K562 (cell line): ENCODE measurements at regions not wholly inside any gene's neighbourhood (a gene's known extent, or its start where the extent isn't known, plus 50 kb on each side); places are given as distances from the start of the nearest gene placed in this dataset.

Experiments used
- CEBPB ChIP-seq: fragments of 450-650 bp; IDR thresholded peaks from 2 replicates; pipeline ENCODE4 v1.6.1; 2016; ENCODE audit warnings: missing genetic modification characterization, missing compliant biosample characterization
- FOXM1 ChIP-seq, 2 experiments: fragments of 450-650 bp in 1 of 2; sonication (generic) in 1 of 2; formaldehyde crosslinking in 1 of 2; IDR thresholded peaks; 2 replicates each; pipeline versions ENCODE4 v1.6.1 to v1.9.0; 2017 to 2022; ENCODE audit warnings: low read depth in 2 of 2, mild to moderate bottlenecking in 2 of 2, missing genetic modification reagents in 1 of 2, moderate library complexity in 1 of 2
- GABPA ChIP-seq: fragments of 200-800 bp; sonication (Bioruptor generic); conservative IDR thresholded peaks from 2 replicates; pipeline ENCODE4 v1.6.1; 2016; ENCODE audit warnings: low read depth, missing genetic modification characterization, missing compliant biosample characterization
- KDM4B ChIP-seq, 2 experiments: fragments of 450-650 bp in 1 of 2; sonication (generic) in 1 of 2; IDR thresholded peaks; 2 replicates each; pipeline ENCODE4 v1.6.1; 2016 to 2017; ENCODE audit warnings: borderline replicate concordance in 2 of 2, antibody characterized with exemption in 1 of 2, low read depth in 1 of 2, mild to moderate bottlenecking in 1 of 2
- POLR2A ChIP-seq: fragments of 450-650 bp; conservative IDR thresholded peaks from 2 replicates; pipeline ENCODE4 v1.6.1; 2016
- TEAD1 ChIP-seq, 2 experiments: fragments of 450-650 bp in 1 of 2; sonication (generic) in 1 of 2; formaldehyde crosslinking; IDR thresholded peaks; 2 replicates each; pipeline versions ENCODE4 v1.4.0 to v1.8.0; 2020 to 2022; ENCODE audit warnings: mild to moderate bottlenecking in 2 of 2, missing genetic modification reagents in 1 of 2
- ZFP36 ChIP-seq: fragments of 150-350 bp; IDR thresholded peaks from 2 replicates; pipeline ENCODE4 v1.6.1; 2018; ENCODE audit warnings: low read length, low read depth; ENCODE audit not compliant: partially characterized antibody
- ZNF24 ChIP-seq: fragments of 450-650 bp; IDR thresholded peaks from 2 replicates; pipeline ENCODE4 v1.6.1; 2016
- ZNF311 ChIP-seq: fragments of 250-450 bp; sonication (Bioruptor Pico); IDR thresholded peaks from 2 replicates; pipeline ENCODE4 v1.4.0; 2020; ENCODE audit warnings: mild to moderate bottlenecking, moderate library complexity
- TF ChIP-seq, protein P1 (sequence below): fragments of 250-450 bp; sonication (Bioruptor Pico); IDR thresholded peaks from 2 replicates; pipeline ENCODE4 v1.5.0; 2021
- TF ChIP-seq, protein P2 (sequence below), 3 experiments: IDR thresholded peaks in 2 of 3; conservative IDR thresholded peaks in 1 of 3; 2 replicates each; pipeline ENCODE4 v1.5.1; 2011 to 2012; ENCODE audit warnings: low read length in 3 of 3, mild to moderate bottlenecking in 3 of 3, control low read depth in 2 of 3, improper control_type of control experiment in 1 of 3, inconsistent platforms in 1 of 3, low read depth in 1 of 3, mixed read lengths in 1 of 3, moderate library complexity in 1 of 3; ENCODE audit not compliant: insufficient read depth in 2 of 3
- TF ChIP-seq, protein P3 (sequence below): sonication (generic); formaldehyde crosslinking; IDR thresholded peaks from 2 replicates; pipeline ENCODE4 v1.8.1; 2023; ENCODE audit warnings: mild to moderate bottlenecking, missing genetic modification reagents
- TF ChIP-seq, protein P4 (sequence below), 2 experiments: fragments of 450-650 bp; IDR thresholded peaks; 2 replicates each; pipeline ENCODE4 v1.6.1; 2018; ENCODE audit warnings: mild to moderate bottlenecking in 2 of 2, low read depth in 1 of 2; ENCODE audit not compliant: partially characterized antibody in 2 of 2
- TF ChIP-seq, protein P5 (sequence below), 2 experiments: fragments of 450-650 bp; formaldehyde crosslinking in 1 of 2; IDR thresholded peaks; 2 replicates each; pipeline versions ENCODE4 v1.4.0 to v1.6.1; 2014 to 2020; ENCODE audit warnings: mild to moderate bottlenecking in 2 of 2, borderline replicate concordance in 1 of 2, low read depth in 1 of 2

DNA sequence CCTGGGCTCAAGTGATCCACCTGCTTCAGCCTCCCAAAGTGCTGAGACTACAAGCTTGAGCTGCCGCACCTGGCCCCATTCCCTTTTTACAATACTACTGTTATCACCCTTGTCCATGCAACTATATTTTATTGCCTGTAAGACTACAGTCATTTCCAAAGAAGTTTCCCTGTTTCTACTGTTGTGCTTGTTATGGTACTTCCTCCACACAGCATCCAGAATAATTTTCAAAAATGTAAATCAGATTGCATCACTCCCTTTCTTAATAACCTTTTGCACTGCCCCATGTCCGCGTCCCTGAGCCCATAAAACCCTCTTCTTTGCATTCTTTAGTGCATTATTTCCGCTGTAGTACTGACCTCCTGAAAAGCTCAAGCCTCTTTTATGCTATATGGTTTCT, 128.9 kb upstream of the AKIRIN2 start:
- no peak for TF ChIP-seq GABPA (tag)
- no peak for TF ChIP-seq KDM4B (IDR thresholded peaks at IDR 0.05; ENCODE audit: borderline replicate concordance in 2 of 2, low read depth in 1 of 2)
- TF ChIP-seq, protein P1, sequence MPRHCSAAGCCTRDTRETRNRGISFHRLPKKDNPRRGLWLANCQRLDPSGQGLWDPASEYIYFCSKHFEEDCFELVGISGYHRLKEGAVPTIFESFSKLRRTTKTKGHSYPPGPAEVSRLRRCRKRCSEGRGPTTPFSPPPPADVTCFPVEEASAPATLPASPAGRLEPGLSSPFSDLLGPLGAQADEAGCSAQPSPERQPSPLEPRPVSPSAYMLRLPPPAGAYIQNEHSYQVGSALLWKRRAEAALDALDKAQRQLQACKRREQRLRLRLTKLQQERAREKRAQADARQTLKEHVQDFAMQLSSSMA (CRISPR knock-in tag), result no peak
- TF ChIP-seq, protein P2, sequence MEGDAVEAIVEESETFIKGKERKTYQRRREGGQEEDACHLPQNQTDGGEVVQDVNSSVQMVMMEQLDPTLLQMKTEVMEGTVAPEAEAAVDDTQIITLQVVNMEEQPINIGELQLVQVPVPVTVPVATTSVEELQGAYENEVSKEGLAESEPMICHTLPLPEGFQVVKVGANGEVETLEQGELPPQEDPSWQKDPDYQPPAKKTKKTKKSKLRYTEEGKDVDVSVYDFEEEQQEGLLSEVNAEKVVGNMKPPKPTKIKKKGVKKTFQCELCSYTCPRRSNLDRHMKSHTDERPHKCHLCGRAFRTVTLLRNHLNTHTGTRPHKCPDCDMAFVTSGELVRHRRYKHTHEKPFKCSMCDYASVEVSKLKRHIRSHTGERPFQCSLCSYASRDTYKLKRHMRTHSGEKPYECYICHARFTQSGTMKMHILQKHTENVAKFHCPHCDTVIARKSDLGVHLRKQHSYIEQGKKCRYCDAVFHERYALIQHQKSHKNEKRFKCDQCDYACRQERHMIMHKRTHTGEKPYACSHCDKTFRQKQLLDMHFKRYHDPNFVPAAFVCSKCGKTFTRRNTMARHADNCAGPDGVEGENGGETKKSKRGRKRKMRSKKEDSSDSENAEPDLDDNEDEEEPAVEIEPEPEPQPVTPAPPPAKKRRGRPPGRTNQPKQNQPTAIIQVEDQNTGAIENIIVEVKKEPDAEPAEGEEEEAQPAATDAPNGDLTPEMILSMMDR (IDR thresholded peaks at IDR 0.05 in 2 of 3, conservative IDR thresholded peaks at IDR 0.05 in 1 of 3; ENCODE audit: insufficient read depth in 2 of 3, low read depth in 1 of 3, low read length in 3 of 3), result no peak
- no peak for TF ChIP-seq ZFP36
- TF ChIP-seq TEAD1 (CRISPR knock-in tag; IDR thresholded peaks at IDR 0.05), result no peak
- 0 out of 2 replicates have a peak, but pooled peaks have one; percentile 21 for TF ChIP-seq CEBPB (tag)
- TF ChIP-seq ZNF24, result no peak
- TF ChIP-seq, protein P3, sequence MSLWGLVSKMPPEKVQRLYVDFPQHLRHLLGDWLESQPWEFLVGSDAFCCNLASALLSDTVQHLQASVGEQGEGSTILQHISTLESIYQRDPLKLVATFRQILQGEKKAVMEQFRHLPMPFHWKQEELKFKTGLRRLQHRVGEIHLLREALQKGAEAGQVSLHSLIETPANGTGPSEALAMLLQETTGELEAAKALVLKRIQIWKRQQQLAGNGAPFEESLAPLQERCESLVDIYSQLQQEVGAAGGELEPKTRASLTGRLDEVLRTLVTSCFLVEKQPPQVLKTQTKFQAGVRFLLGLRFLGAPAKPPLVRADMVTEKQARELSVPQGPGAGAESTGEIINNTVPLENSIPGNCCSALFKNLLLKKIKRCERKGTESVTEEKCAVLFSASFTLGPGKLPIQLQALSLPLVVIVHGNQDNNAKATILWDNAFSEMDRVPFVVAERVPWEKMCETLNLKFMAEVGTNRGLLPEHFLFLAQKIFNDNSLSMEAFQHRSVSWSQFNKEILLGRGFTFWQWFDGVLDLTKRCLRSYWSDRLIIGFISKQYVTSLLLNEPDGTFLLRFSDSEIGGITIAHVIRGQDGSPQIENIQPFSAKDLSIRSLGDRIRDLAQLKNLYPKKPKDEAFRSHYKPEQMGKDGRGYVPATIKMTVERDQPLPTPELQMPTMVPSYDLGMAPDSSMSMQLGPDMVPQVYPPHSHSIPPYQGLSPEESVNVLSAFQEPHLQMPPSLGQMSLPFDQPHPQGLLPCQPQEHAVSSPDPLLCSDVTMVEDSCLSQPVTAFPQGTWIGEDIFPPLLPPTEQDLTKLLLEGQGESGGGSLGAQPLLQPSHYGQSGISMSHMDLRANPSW, result no peak
- TF ChIP-seq FOXM1 (IDR thresholded peaks at IDR 0.05; ENCODE audit: low read depth), result no peak
- no peak for TF ChIP-seq FOXM1 (CRISPR knock-in tag; IDR thresholded peaks at IDR 0.05; ENCODE audit: low read depth)
- TF ChIP-seq POLR2A, result no peak
- no peak for TF ChIP-seq ZNF311
- TF ChIP-seq, protein P4, sequence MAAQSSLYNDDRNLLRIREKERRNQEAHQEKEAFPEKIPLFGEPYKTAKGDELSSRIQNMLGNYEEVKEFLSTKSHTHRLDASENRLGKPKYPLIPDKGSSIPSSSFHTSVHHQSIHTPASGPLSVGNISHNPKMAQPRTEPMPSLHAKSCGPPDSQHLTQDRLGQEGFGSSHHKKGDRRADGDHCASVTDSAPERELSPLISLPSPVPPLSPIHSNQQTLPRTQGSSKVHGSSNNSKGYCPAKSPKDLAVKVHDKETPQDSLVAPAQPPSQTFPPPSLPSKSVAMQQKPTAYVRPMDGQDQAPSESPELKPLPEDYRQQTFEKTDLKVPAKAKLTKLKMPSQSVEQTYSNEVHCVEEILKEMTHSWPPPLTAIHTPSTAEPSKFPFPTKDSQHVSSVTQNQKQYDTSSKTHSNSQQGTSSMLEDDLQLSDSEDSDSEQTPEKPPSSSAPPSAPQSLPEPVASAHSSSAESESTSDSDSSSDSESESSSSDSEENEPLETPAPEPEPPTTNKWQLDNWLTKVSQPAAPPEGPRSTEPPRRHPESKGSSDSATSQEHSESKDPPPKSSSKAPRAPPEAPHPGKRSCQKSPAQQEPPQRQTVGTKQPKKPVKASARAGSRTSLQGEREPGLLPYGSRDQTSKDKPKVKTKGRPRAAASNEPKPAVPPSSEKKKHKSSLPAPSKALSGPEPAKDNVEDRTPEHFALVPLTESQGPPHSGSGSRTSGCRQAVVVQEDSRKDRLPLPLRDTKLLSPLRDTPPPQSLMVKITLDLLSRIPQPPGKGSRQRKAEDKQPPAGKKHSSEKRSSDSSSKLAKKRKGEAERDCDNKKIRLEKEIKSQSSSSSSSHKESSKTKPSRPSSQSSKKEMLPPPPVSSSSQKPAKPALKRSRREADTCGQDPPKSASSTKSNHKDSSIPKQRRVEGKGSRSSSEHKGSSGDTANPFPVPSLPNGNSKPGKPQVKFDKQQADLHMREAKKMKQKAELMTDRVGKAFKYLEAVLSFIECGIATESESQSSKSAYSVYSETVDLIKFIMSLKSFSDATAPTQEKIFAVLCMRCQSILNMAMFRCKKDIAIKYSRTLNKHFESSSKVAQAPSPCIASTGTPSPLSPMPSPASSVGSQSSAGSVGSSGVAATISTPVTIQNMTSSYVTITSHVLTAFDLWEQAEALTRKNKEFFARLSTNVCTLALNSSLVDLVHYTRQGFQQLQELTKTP (IDR thresholded peaks at IDR 0.05; ENCODE audit: low read depth in 1 of 2, partially characterized antibody in 2 of 2), result no peak
- TF ChIP-seq, protein P5, sequence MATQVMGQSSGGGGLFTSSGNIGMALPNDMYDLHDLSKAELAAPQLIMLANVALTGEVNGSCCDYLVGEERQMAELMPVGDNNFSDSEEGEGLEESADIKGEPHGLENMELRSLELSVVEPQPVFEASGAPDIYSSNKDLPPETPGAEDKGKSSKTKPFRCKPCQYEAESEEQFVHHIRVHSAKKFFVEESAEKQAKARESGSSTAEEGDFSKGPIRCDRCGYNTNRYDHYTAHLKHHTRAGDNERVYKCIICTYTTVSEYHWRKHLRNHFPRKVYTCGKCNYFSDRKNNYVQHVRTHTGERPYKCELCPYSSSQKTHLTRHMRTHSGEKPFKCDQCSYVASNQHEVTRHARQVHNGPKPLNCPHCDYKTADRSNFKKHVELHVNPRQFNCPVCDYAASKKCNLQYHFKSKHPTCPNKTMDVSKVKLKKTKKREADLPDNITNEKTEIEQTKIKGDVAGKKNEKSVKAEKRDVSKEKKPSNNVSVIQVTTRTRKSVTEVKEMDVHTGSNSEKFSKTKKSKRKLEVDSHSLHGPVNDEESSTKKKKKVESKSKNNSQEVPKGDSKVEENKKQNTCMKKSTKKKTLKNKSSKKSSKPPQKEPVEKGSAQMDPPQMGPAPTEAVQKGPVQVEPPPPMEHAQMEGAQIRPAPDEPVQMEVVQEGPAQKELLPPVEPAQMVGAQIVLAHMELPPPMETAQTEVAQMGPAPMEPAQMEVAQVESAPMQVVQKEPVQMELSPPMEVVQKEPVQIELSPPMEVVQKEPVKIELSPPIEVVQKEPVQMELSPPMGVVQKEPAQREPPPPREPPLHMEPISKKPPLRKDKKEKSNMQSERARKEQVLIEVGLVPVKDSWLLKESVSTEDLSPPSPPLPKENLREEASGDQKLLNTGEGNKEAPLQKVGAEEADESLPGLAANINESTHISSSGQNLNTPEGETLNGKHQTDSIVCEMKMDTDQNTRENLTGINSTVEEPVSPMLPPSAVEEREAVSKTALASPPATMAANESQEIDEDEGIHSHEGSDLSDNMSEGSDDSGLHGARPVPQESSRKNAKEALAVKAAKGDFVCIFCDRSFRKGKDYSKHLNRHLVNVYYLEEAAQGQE (IDR thresholded peaks at IDR 0.05; ENCODE audit: borderline replicate concordance), result no peak
- TF ChIP-seq, protein P5 (CRISPR knock-in tag; IDR thresholded peaks at IDR 0.05; ENCODE audit: low read depth), result no peak
